K562 (cell line): ENCODE measurements at regions not wholly inside any gene's neighbourhood (a gene's known extent, or its start where the extent isn't known, plus 50 kb on each side); places are given as distances from the start of the nearest gene placed in this dataset.

Experiments used
- ATAC-seq: fragments of 200-7000 bp; cut with Tn5 transposase; 3 replicates; pipeline ENCODE4 v1.9.1; 2020; ENCODE audit warnings: moderate library complexity
- BruUV-seq: library from RNA; stranded (reverse); fragments of 400-500 nt; replicated peaks from 2 replicates; lab custom pipeline; 2021; lab: Mats Ljungman, UMichigan
- CTCF ChIA-PET: fragments of 300-600 bp; formaldehyde crosslinking; extraction: SDS; loops from one replicate; lab custom pipeline; 2021; ENCODE audit warnings: low intra/inter-chr PET ratio; lab: Yijun Ruan, JAX
- POLR2A ChIA-PET: fragments of 300-600, 350-650 bp; sonication (Branson Sonifier 250); formaldehyde crosslinking; extraction: SDS; loops from one replicate; lab custom pipeline; 2021; ENCODE audit warnings: antibody characterized with exemption, inconsistent platforms; lab: Yijun Ruan, JAX
- DNase-seq, 4 experiments: peaks; one replicate each; pipeline versions ENCODE4 v3.0.0 to v3.0.0-alpha.2; 2011 to 2018; ENCODE audit warnings: low spot score in 3 of 4, mixed read lengths in 3 of 4; ENCODE audit errors: extremely low read depth in 1 of 4
- FAIRE-seq: peaks from 2 replicates; lab custom pipeline; 2011; peaks lifted over from hg19 to GRCh38; lab: Jason Lieb, UNC
- H2AFZ ChIP-seq: 2 replicates; pipeline ENCODE4 v1.6.0; 2011; ENCODE audit warnings: low read depth, low read length, control low read depth, inconsistent platforms
- H3K27ac ChIP-seq: fragments of 200-600 bp; 3 replicates; pipeline ENCODE4 v1.8.0; 2011; ENCODE audit warnings: low read depth, mild to moderate bottlenecking, control low read depth, inconsistent platforms, low read length, moderate library complexity, mixed read lengths; ENCODE audit errors: extremely low read depth
- H3K27me3 ChIP-seq, 2 experiments: fragments of 300-600 bp in 1 of 2; 2 replicates in 1 of 2; 3 replicates in 1 of 2; pipeline versions ENCODE4 v1.6.0 to v1.8.0; 2011; ENCODE audit warnings: inconsistent platforms in 2 of 2, low read length in 2 of 2, mild to moderate bottlenecking in 1 of 2, mixed read lengths in 1 of 2, moderate library complexity in 1 of 2; ENCODE audit not compliant: control insufficient read depth in 2 of 2, insufficient read depth in 2 of 2
- H3K36me3 ChIP-seq: fragments of 300-600 bp; 3 replicates; pipeline ENCODE4 v1.8.0; 2011; ENCODE audit warnings: mild to moderate bottlenecking, low read length, inconsistent platforms; ENCODE audit not compliant: control insufficient read depth, insufficient read depth
- H3K4me1 ChIP-seq, 2 experiments: fragments of 200-600 bp in 1 of 2; replicated peaks in 1 of 2; 2 replicates in 1 of 2; 3 replicates in 1 of 2; pipeline versions ENCODE4 v1.5.1 to v1.8.0; 2011; ENCODE audit warnings: inconsistent platforms in 2 of 2, low read length in 2 of 2, mild to moderate bottlenecking in 1 of 2, mixed read lengths in 1 of 2, moderate library complexity in 1 of 2; ENCODE audit not compliant: control insufficient read depth in 2 of 2, insufficient read depth in 2 of 2
- H3K4me2 ChIP-seq: 2 replicates; pipeline ENCODE4 v1.6.1; 2011; ENCODE audit warnings: low read length, control low read depth, inconsistent platforms, mixed read lengths; ENCODE audit not compliant: insufficient read depth
- H3K4me3 ChIP-seq: fragments of 200-600 bp; sonication (generic), shearing (Covaris generic); 2 replicates; pipeline ENCODE4 v1.5.1; 2016; ENCODE audit warnings: control low read depth, inconsistent platforms
- H3K79me2 ChIP-seq: fragments of 200-600 bp; 3 replicates; pipeline ENCODE4 v1.8.0; 2011; ENCODE audit warnings: low read length, inconsistent platforms; ENCODE audit not compliant: control insufficient read depth, insufficient read depth
- H3K9ac ChIP-seq, 2 experiments: 2 replicates each; pipeline versions ENCODE4 v1.6.0 to v1.6.1; 2011; ENCODE audit warnings: low read depth in 2 of 2, low read length in 2 of 2, control low read depth in 1 of 2, inconsistent platforms in 1 of 2, mild to moderate bottlenecking in 1 of 2, mixed read lengths in 1 of 2; ENCODE audit not compliant: insufficient read depth in 1 of 2
- H3K9me1 ChIP-seq: one replicate; pipeline ENCODE4 v1.6.0; 2011; ENCODE audit warnings: inconsistent platforms, mild to moderate bottlenecking, low read length, moderate library complexity; ENCODE audit not compliant: control insufficient read depth, insufficient read depth
- H3K9me3 ChIP-seq: replicated peaks from 2 replicates; pipeline ENCODE4 v1.5.1; 2011; ENCODE audit warnings: low read depth, low read length, inconsistent platforms; ENCODE audit not compliant: control insufficient read depth, insufficient read depth
- H4K20me1 ChIP-seq: replicated peaks from 2 replicates; pipeline ENCODE4 v1.6.1; 2011; ENCODE audit warnings: low read length, inconsistent platforms, mixed read lengths; ENCODE audit not compliant: control insufficient read depth, insufficient read depth
- ATF1 ChIP-seq, 2 experiments: fragments of 450-650 bp in 1 of 2; IDR thresholded peaks; 2 replicates each; pipeline ENCODE4 v1.6.1; 2016; ENCODE audit warnings: missing compliant biosample characterization in 1 of 2, missing genetic modification characterization in 1 of 2
- BACH1 ChIP-seq: fragments of 200-800 bp; sonication (Bioruptor generic); IDR thresholded peaks from 2 replicates; pipeline ENCODE4 v1.6.1; 2016; ENCODE audit warnings: missing genetic modification characterization, missing compliant biosample characterization
- HNRNPL ChIP-seq: fragments of 200-400 bp; formaldehyde crosslinking; IDR thresholded peaks from 2 replicates; pipeline ENCODE4 v1.6.1; 2017; ENCODE audit warnings: low read depth, mild to moderate bottlenecking, low read length
- MIER1 ChIP-seq: fragments of 450-650 bp; IDR thresholded peaks from 2 replicates; pipeline ENCODE4 v1.6.1; 2016; ENCODE audit warnings: antibody characterized with exemption, mild to moderate bottlenecking, low read depth
- PHF21A ChIP-seq: fragments of 450-650 bp; IDR thresholded peaks from 2 replicates; pipeline ENCODE4 v1.6.1; 2017; ENCODE audit warnings: low read depth, borderline replicate concordance
- SMARCA5 ChIP-seq: fragments of 450-650 bp; IDR thresholded peaks from 2 replicates; pipeline ENCODE4 v1.6.1; 2016
- TCF7L2 ChIP-seq: fragments of 150-350 bp; IDR thresholded peaks from 2 replicates; pipeline ENCODE4 v1.6.1; 2016; ENCODE audit warnings: low read depth, mild to moderate bottlenecking, low read length, moderate library complexity
- WHSC1 ChIP-seq: IDR thresholded peaks from one replicate; pipeline ENCODE4 v1.6.1; 2012; ENCODE audit warnings: low read length, control low read depth, inconsistent platforms
- ZBED1 ChIP-seq: IDR thresholded peaks from 2 replicates; pipeline ENCODE4 v1.6.1; 2014
- ZBTB8A ChIP-seq: fragments of 450-650 bp; IDR thresholded peaks from 2 replicates; pipeline ENCODE4 v1.6.1; 2018; ENCODE audit warnings: mild to moderate bottlenecking, moderate library complexity; ENCODE audit not compliant: partially characterized antibody
- ZFPM2 ChIP-seq: fragments of 250-450 bp; sonication (Bioruptor Pico); IDR thresholded peaks from 2 replicates; pipeline ENCODE4 v1.5.1; 2022; ENCODE audit warnings: mild to moderate bottlenecking
- ZNF143 ChIP-seq: sonication (generic); formaldehyde crosslinking; IDR thresholded peaks from 2 replicates; pipeline ENCODE4 v1.9.0; 2022; ENCODE audit warnings: mild to moderate bottlenecking, missing genetic modification reagents
- ZNF197 ChIP-seq: fragments of 200-800 bp; sonication (Bioruptor generic); IDR thresholded peaks from 2 replicates; pipeline ENCODE4 v1.6.1; 2016; ENCODE audit warnings: low read depth, missing genetic modification characterization, missing compliant biosample characterization
- in situ Hi-C: fragments of 300-500 bp; cut with MboI; formaldehyde crosslinking; loops from 4 replicates; pipeline ENCODE4 v1.15.0; 2018; ENCODE audit warnings: inconsistent platforms, mixed read lengths
- intact Hi-C: fragments of 100-400 bp; cut with micrococcal nuclease; formaldehyde crosslinking; loops from 2 replicates; pipeline ENCODE4 v1.14.2; 2022
- TF ChIP-seq, protein P1 (sequence below): IDR thresholded peaks from 3 replicates; pipeline ENCODE4 v1.6.1; 2011; ENCODE audit warnings: borderline replicate concordance, mild to moderate bottlenecking, moderate library complexity; ENCODE audit not compliant: insufficient read length; ENCODE audit errors: extremely low read depth

DNA sequence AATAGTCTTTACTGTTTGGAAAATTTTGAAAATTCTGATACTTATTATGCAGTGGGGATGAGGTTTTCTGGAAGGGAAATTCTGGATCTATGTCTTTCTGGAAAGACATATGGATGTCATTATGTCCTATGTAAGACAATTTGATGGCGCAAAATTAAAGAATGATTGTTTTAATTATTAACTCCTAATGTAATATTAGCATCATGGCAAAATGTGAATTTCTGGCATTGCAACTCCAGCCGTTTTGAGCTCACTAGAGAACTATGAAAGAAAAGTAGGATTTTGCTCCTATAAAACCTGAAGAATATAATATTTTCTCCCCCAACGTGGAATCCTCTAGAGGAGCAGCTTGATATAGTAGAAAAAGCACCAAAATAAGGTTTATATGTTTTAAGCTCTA, 243.2 kb downstream of the RFPL4B start (continued):
- TF ChIP-seq, protein P1, sequence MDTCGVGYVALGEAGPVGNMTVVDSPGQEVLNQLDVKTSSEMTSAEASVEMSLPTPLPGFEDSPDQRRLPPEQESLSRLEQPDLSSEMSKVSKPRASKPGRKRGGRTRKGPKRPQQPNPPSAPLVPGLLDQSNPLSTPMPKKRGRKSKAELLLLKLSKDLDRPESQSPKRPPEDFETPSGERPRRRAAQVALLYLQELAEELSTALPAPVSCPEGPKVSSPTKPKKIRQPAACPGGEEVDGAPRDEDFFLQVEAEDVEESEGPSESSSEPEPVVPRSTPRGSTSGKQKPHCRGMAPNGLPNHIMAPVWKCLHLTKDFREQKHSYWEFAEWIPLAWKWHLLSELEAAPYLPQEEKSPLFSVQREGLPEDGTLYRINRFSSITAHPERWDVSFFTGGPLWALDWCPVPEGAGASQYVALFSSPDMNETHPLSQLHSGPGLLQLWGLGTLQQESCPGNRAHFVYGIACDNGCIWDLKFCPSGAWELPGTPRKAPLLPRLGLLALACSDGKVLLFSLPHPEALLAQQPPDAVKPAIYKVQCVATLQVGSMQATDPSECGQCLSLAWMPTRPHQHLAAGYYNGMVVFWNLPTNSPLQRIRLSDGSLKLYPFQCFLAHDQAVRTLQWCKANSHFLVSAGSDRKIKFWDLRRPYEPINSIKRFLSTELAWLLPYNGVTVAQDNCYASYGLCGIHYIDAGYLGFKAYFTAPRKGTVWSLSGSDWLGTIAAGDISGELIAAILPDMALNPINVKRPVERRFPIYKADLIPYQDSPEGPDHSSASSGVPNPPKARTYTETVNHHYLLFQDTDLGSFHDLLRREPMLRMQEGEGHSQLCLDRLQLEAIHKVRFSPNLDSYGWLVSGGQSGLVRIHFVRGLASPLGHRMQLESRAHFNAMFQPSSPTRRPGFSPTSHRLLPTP, result no peak
- no peak for TF ChIP-seq ZNF197 (CRISPR knock-in tag)
- no peak for TF ChIP-seq HNRNPL
- no peak for TF ChIP-seq BACH1

DNA sequence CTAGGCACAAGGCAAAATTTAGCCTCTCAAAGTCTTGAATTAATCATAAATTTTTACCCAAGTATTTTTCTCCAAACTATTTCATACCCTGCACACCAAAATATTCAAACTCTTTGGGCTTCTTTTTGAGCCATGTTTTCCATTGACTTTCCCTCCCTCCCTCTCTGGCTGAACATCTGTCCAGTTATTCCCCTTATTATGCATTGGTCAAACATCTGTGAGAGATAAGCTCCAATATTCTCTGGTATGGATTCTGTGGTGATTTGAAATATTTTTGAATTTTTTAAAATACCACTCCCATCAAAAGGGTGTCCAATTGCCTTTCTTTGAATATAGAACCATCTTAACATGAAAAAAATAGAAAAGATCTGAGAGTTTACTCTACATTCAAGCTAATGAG, 244.2 kb downstream of the RFPL4B start:
- Histone ChIP-seq H3K9me3 (0 out of 2 replicates have a peak, but pooled peaks cover 1% of the 10 kb centered on the region), H3K4me1 (no peaks in the 10 kb centered on the region), H3K4me2 (no peak overlapping the region), H3K36me3 (no peaks in the 10 kb centered on the region), H3K27me3 (no peaks in the 10 kb centered on the region), H3K9ac (no peak overlapping the region), H3K9me1 (no peaks in the 10 kb centered on the region), H2AFZ (no peak overlapping the region), H3K4me3 (no peak overlapping the region), H3K27ac (no peak overlapping the region), H4K20me1 (no peaks in the 10 kb centered on the region), H3K79me2 (no peaks in the 10 kb centered on the region)
- FAIRE-seq (no peak), DNase-seq (no peak), ATAC-seq (no peak)
- in situ Hi-C loops, result no loop called here
- intact Hi-C loops, result loop anchor here (10.0 kb wide), 1 partner anchor 257 kb away; no protein-coding TSS in a partner anchor
- BruUV-seq, result no TSS peak
- CTCF ChIA-PET, result no interaction called here
- POLR2A ChIA-PET, result no interaction called here
- TF ChIP-seq WHSC1 (no peak), MIER1 (no peak), SMARCA5 (no peak), ZBED1 (no peak), PHF21A (no peak), ATF1 (CRISPR knock-in tag; IDR thresholded peaks at IDR 0.05) (no peak), ATF1 (tag; IDR thresholded peaks at IDR 0.05) (no peak), TCF7L2 (no peak), ZBTB8A (no peak), ZNF143 (no peak), ZFPM2 (no peak)
- TF ChIP-seq, protein P1, result no peak
